ENCODE measurements at regions not wholly inside any gene's neighbourhood (a gene's known extent, or its start where the extent isn't known, plus 50 kb on each side); places are given as distances from the start of the nearest gene placed in this dataset.

DNA sequence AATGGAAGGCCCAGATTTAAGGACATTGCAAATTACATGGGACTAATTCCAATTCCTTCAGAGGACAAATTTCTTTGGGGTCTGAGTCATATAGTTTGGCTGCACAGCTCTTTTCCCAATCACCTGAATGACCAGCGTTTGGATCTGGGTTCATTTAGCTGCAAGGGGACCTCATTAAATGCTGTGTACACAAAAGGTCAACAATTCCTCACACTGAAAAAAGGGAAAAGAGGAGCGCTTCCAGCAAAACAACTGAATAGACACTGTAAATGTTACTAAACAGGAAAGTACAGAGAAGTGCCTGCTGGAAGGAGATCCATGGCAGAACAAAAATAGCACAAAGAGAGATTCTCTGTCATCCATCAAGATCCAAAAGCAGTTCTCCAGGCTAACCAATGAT is 356.0 kb upstream of the LMCD1 start:
- H3K4me3 ChIP-seq: no peak overlapping the region
- whole genome bisulfite sequencing, 2 donors: 40 to 44% methylated on average over 2 of the region's 2 CpGs
- H3K27me3 ChIP-seq: no peaks in the 10 kb centered on the region
- ATAC-seq (ENCODE audit: low FRiP score in 2 of 2) (no peak), DNase-seq (no peak)
- H3K4me1 ChIP-seq: no peaks in the 10 kb centered on the region
- no peaks in the 10 kb centered on the region for H3K36me3 ChIP-seq
- TF ChIP-seq POLR2AphosphoS5 (IDR thresholded peaks at IDR 0.05): no peak
- no peaks in the 10 kb centered on the region for H3K9me3 ChIP-seq
- H3K27ac ChIP-seq: no peak overlapping the region

DNA sequence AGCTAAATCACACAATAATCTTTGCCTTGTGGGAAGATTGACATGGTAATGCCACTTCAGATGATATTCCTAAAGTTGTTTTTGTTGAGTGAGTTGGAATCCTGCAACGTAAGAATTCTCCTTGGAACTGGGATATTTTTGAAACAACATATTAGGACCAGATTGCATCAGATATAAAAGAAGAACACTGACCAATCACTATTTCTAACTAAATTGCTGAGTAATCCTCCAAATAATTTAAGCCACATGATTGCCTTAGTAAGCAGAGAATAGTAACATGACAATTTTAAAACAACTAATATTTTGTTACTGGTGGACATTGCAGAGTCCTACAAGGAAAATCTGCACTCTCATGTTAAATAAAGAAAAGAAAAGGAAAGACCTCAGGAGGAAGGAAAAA is 353.9 kb upstream of the LMCD1 start:
- no peaks in the 10 kb centered on the region for H3K36me3 ChIP-seq
- DNase-seq: no peak
- WGBS, 2 donors: 58 to 68% methylated on average over 1 of the region's 1 CpG
- no peaks in the 10 kb centered on the region for H3K4me1 ChIP-seq
- TF ChIP-seq POLR2AphosphoS5 (IDR thresholded peaks at IDR 0.05) (no peak), POLR2A (IDR thresholded peaks at IDR 0.05) (no peak), EP300 (IDR thresholded peaks at IDR 0.05) (no peak)
- TF ChIP-seq, protein P1, sequence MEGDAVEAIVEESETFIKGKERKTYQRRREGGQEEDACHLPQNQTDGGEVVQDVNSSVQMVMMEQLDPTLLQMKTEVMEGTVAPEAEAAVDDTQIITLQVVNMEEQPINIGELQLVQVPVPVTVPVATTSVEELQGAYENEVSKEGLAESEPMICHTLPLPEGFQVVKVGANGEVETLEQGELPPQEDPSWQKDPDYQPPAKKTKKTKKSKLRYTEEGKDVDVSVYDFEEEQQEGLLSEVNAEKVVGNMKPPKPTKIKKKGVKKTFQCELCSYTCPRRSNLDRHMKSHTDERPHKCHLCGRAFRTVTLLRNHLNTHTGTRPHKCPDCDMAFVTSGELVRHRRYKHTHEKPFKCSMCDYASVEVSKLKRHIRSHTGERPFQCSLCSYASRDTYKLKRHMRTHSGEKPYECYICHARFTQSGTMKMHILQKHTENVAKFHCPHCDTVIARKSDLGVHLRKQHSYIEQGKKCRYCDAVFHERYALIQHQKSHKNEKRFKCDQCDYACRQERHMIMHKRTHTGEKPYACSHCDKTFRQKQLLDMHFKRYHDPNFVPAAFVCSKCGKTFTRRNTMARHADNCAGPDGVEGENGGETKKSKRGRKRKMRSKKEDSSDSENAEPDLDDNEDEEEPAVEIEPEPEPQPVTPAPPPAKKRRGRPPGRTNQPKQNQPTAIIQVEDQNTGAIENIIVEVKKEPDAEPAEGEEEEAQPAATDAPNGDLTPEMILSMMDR (IDR thresholded peaks at IDR 0.05): no peak
- H3K9me3 ChIP-seq: no peaks in the 10 kb centered on the region
- H3K27me3 ChIP-seq: no peaks in the 10 kb centered on the region
- ATAC-seq (ENCODE audit: low FRiP score in 2 of 2): no peak
- no peak overlapping the region for H3K4me3 ChIP-seq
- H3K27ac ChIP-seq: no peak overlapping the region

DNA sequence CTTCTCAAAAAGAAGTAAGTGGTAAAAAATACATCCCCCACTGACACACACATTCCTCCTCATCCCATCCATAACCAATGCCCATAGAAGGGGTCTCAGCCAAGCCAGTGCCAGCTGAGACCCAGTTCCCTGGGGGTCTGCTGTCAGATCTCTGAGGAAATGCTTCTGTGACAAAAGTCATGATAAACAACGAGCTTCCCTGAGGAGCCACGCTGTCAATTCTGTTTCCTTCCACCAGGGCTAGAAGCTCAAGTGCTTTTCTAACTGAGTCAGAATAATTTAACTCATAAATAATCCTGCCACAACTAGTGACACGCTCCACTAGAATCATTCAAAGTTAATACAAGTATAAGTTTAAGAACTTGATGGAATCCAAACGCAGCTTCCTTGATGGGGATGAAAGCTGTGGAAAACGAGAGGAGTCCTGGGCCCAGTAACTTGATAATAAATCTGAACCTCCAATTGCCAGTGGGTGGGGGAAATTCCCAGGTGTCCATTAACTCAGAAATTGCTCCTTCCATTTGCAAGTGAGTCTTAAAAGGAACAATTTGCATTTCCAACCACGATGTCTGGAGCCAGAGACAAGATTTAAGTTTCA is 348.7 kb upstream of the LMCD1 start:
- Histone ChIP-seq H3K27me3 (no peaks in the 10 kb centered on the region), H3K4me1 (no peaks in the 10 kb centered on the region), H3K36me3 (no peaks in the 10 kb centered on the region), H3K4me3 (no peak overlapping the region), H3K27ac (no peak overlapping the region), H3K9me3 (no peaks in the 10 kb centered on the region)
- 62 to 77% methylated on average over 6 of the region's 6 CpGs for WGBS, 2 donors
- ATAC-seq (ENCODE audit: low FRiP score in 2 of 2) (no peak), DNase-seq (no peak)
- TF ChIP-seq POLR2A (IDR thresholded peaks at IDR 0.05) (no peak), EP300 (IDR thresholded peaks at IDR 0.05) (no peak), POLR2AphosphoS5 (IDR thresholded peaks at IDR 0.05) (no peak)
- TF ChIP-seq, protein P1 (IDR thresholded peaks at IDR 0.05): no peak

DNA sequence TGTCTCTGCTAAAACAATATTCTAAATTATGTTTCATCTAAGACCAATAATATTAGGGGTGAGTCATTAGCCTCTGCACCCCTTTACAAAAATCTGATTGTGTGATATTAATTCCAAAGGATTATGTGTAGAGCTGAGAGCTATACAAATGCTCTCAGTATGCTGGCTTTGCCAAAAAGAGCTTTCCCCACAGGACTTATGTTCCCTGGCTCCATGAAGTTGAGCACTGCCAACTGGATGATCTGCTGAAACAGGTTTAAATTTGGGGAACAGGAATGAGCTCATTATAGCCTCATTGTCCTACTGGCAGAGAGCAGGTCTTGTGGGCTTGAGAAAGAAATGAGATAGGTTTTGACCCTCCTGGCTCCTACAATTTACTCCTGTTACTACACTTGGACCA is 347.8 kb upstream of the LMCD1 start:
- DNase-seq (no peak), ATAC-seq (ENCODE audit: low FRiP score in 2 of 2) (no peak)

DNA sequence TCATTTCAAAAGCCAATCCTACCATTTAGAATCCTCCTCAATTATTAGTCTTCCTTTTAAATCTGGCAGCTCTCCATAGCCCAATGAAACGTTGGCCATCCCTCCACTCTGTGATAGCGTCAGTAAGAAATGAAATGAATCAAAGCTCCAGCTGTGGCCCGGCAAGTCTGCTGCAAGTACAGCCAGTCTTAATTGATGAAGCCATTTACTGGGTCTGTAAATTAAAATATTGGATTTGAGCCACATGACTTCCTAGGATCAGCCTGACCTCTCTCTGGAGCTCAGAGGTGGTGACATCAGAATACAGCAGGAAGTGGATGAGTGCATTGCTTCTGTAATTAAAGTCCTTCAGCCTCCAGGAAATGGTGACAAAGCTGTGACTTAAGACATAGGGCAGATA is 347.0 kb upstream of the LMCD1 start:
- no peak for ATAC-seq (ENCODE audit: low FRiP score in 2 of 2)

More for the DNA sequence above, 347.8 kb upstream of the LMCD1 start:
- Histone ChIP-seq H3K27ac (no peak overlapping the region), H3K4me3 (no peak overlapping the region), H3K4me1 (no peaks in the 10 kb centered on the region), H3K36me3 (no peaks in the 10 kb centered on the region), H3K27me3 (no peaks in the 10 kb centered on the region), H3K9me3 (no peaks in the 10 kb centered on the region)
- TF ChIP-seq POLR2A (IDR thresholded peaks at IDR 0.05) (no peak), POLR2AphosphoS5 (IDR thresholded peaks at IDR 0.05) (no peak), EP300 (IDR thresholded peaks at IDR 0.05) (no peak)
- TF ChIP-seq, protein P1 (IDR thresholded peaks at IDR 0.05): no peak

More for the DNA sequence above, 347.0 kb upstream of the LMCD1 start:
- Histone ChIP-seq H3K4me1 (no peaks in the 10 kb centered on the region), H3K4me3 (no peak overlapping the region), H3K36me3 (no peaks in the 10 kb centered on the region), H3K27ac (no peak overlapping the region), H3K27me3 (no peaks in the 10 kb centered on the region), H3K9me3 (no peaks in the 10 kb centered on the region)
- TF ChIP-seq, protein P1 (IDR thresholded peaks at IDR 0.05): no peak
- no peak for TF ChIP-seq EP300 (IDR thresholded peaks at IDR 0.05)
- DNase-seq: no peak
- 58 to 78% methylated on average over 3 of the region's 3 CpGs for WGBS, 2 donors

Measured in upper lobe of left lung (tissue), 6 donors.